HepG2 (cell line): ENCODE measurements at regions not wholly inside any gene's neighbourhood (a gene's known extent, or its start where the extent isn't known, plus 50 kb on each side); places are given as distances from the start of the nearest gene placed in this dataset.

Experiments used
- ATAC-seq: fragments of 200-7000 bp; cut with Tn5 transposase; 3 replicates; pipeline ENCODE4 v1.9.1; 2020; ENCODE audit warnings: mild to moderate bottlenecking, moderate library complexity
- BruUV-seq: library from RNA; stranded (reverse); fragments of 400-500 nt; replicated peaks from 2 replicates; lab custom pipeline; 2021; lab: Mats Ljungman, UMichigan
- CTCF ChIA-PET: fragments of 300-600 bp; formaldehyde crosslinking; extraction: SDS; loops from one replicate; lab custom pipeline; 2021; ENCODE audit warnings: low total read pairs, inconsistent platforms, low intra/inter-chr PET ratio; lab: Yijun Ruan, JAX
- POLR2A ChIA-PET: fragments of 350-600 bp; sonication (Branson Sonifier 250); formaldehyde crosslinking; loops from one replicate; lab custom pipeline; 2020; ENCODE audit warnings: antibody characterized with exemption, inconsistent platforms; lab: Yijun Ruan, JAX
- DNase-seq: peaks from one replicate; pipeline ENCODE4 v3.0.0-alpha.2; 2015; ENCODE audit warnings: low spot score
- FAIRE-seq: peaks from 3 replicates; lab custom pipeline; 2011; peaks lifted over from hg19 to GRCh38; lab: Jason Lieb, UNC
- H2AFZ ChIP-seq: one replicate; pipeline ENCODE4 v1.6.1; 2011; ENCODE audit warnings: low read length, inconsistent platforms
- H3K27ac ChIP-seq: fragments of 300-600 bp; 3 replicates; pipeline ENCODE4 v1.8.0; 2011; ENCODE audit warnings: mixed run types, mild to moderate bottlenecking, mixed read lengths, low read length, inconsistent platforms; ENCODE audit not compliant: insufficient read depth; ENCODE audit errors: extremely low read length
- H3K27me3 ChIP-seq, 2 experiments: fragments of 200-600 bp in 1 of 2; 2 replicates in 1 of 2; 3 replicates in 1 of 2; pipeline versions ENCODE4 v1.6.0 to v1.8.0; 2011; ENCODE audit warnings: low read length in 2 of 2, mild to moderate bottlenecking in 2 of 2, moderate library complexity in 2 of 2, inconsistent platforms in 1 of 2; ENCODE audit not compliant: insufficient read depth in 2 of 2, control insufficient read depth in 1 of 2
- H3K36me3 ChIP-seq, 2 experiments: fragments of 200-600 bp in 1 of 2; replicated peaks in 1 of 2; 2 replicates in 1 of 2; 3 replicates in 1 of 2; pipeline versions ENCODE4 v1.5.1 to v1.8.0; 2011; ENCODE audit warnings: low read length in 2 of 2, inconsistent platforms in 1 of 2; ENCODE audit not compliant: insufficient read depth in 2 of 2, control insufficient read depth in 1 of 2
- H3K4me1 ChIP-seq: 2 replicates; pipeline ENCODE4 v1.5.1; 2012; ENCODE audit warnings: low read length, inconsistent platforms; ENCODE audit not compliant: insufficient read depth
- H3K4me2 ChIP-seq: 2 replicates; pipeline ENCODE4 v1.6.0; 2011; ENCODE audit warnings: low read depth, low read length, inconsistent platforms
- H3K4me3 ChIP-seq, 3 experiments: fragments of 200-600 bp in 1 of 3; sonication (generic), shearing (Covaris generic) in 1 of 3; replicated peaks in 1 of 3; 2 replicates each; pipeline ENCODE4 v1.5.1; 2011 to 2016; ENCODE audit warnings: low read length in 3 of 3, inconsistent platforms in 2 of 3, low read depth in 2 of 3, mild to moderate bottlenecking in 2 of 3, control low read depth in 1 of 3, mixed read lengths in 1 of 3; ENCODE audit not compliant: insufficient read depth in 1 of 3
- H3K79me2 ChIP-seq: one replicate; pipeline ENCODE4 v1.6.1; 2011; ENCODE audit warnings: low read length, inconsistent platforms; ENCODE audit not compliant: insufficient read depth
- H3K9ac ChIP-seq: 2 replicates; pipeline ENCODE4 v1.6.0; 2011; ENCODE audit warnings: mild to moderate bottlenecking, low read depth, low read length, inconsistent platforms; ENCODE audit not compliant: insufficient read depth
- H3K9me3 ChIP-seq: 2 replicates; pipeline ENCODE4 v1.5.1; 2012; ENCODE audit warnings: mild to moderate bottlenecking, low read length
- H4K20me1 ChIP-seq: 2 replicates; pipeline ENCODE4 v1.6.0; 2011; ENCODE audit warnings: inconsistent platforms, mild to moderate bottlenecking, low read length, moderate library complexity; ENCODE audit not compliant: insufficient read depth
- FOSL2 ChIP-seq: sonication (generic); formaldehyde crosslinking; IDR thresholded peaks from 2 replicates; pipeline ENCODE4 v1.4.0; 2020; ENCODE audit warnings: missing genetic modification reagents
- HMGA1 ChIP-seq: sonication (generic); formaldehyde crosslinking; conservative IDR thresholded peaks from 2 replicates; pipeline ENCODE4 v1.4.0; 2020; ENCODE audit warnings: missing genetic modification reagents
- HMGXB3 ChIP-seq: sonication (generic); formaldehyde crosslinking; IDR thresholded peaks from 2 replicates; pipeline ENCODE4 v1.4.0; 2020; ENCODE audit warnings: missing genetic modification reagents, borderline replicate concordance
- NAIF1 ChIP-seq: sonication (generic); formaldehyde crosslinking; IDR thresholded peaks from 2 replicates; pipeline ENCODE4 v1.5.0; 2020; ENCODE audit warnings: mild to moderate bottlenecking, missing genetic modification reagents, borderline replicate concordance
- PAF1 ChIP-seq: IDR thresholded peaks from 2 replicates; pipeline ENCODE4 v1.6.1; 2016; ENCODE audit warnings: missing genetic modification reagents, missing compliant biosample characterization
- PBX3 ChIP-seq: sonication (generic); formaldehyde crosslinking; IDR thresholded peaks from 2 replicates; pipeline ENCODE4 v1.8.1; 2023; ENCODE audit warnings: missing genetic modification reagents, inconsistent platforms, borderline replicate concordance
- TBX3 ChIP-seq: fragments of 450-650 bp; IDR thresholded peaks from 2 replicates; pipeline ENCODE4 v1.6.1; 2017; ENCODE audit warnings: antibody characterized with exemption, mild to moderate bottlenecking, inconsistent platforms, borderline replicate concordance
- ZUFSP ChIP-seq: sonication (generic); formaldehyde crosslinking; IDR thresholded peaks from 2 replicates; pipeline ENCODE4 v1.9.0; 2021; ENCODE audit warnings: missing genetic modification reagents, mild to moderate bottlenecking, borderline replicate concordance
- WGBS: methylation state at CpG from one replicate; pipeline ENCODE4 v1.1.6; 2017; ENCODE audit warnings: low lambda C conversion rate; 5-methylcytosine and 5-hydroxymethylcytosine counted together
- in situ Hi-C: cut with HindIII; loops from 2 replicates; pipeline ENCODE4 v1.10.0; 2017; ENCODE audit warnings: low pct_unique_long_range_greater_than_20kb; ENCODE audit not compliant: extremely low pct_ligation_motif_present
- intact Hi-C: fragments of 100-400 bp; cut with micrococcal nuclease; formaldehyde crosslinking; loops from one replicate; pipeline ENCODE4 v1.10.0; 2022; ENCODE audit not compliant: unreplicated experiment

- no peaks in the 10 kb centered on the region for H3K36me3 ChIP-seq
- CTCF ChIA-PET = no interaction called here
Measured at GRCh38 chr2:16324544-16324937, 341.1 kb downstream of the CYRIA start.

GRCh38 chr2:16323551-16324543 lies 341.8 kb downstream of the CYRIA start:
- H3K79me2 ChIP-seq = no peaks in the 10 kb centered on the region
- no peak for FAIRE-seq
- WGBS = 50% methylated on average over 9 of the region's 9 CpGs
- peaks cover 0 to 6% of the 10 kb centered on the region in 2 experiments; a peak in 2 of 5 replicates for H3K27me3 ChIP-seq
- in situ Hi-C loops (no loop called here), intact Hi-C loops (no loop called here)
- H2AFZ ChIP-seq = no peak overlapping the region
- BruUV-seq = no TSS peak
- DNase-seq = no peak
- no peak for ATAC-seq
- no peak overlapping the region for H3K4me3 ChIP-seq
- H4K20me1 ChIP-seq = no peaks in the 10 kb centered on the region
- H3K27ac ChIP-seq = no peak overlapping the region
- no peaks in the 10 kb centered on the region for H3K36me3 ChIP-seq
- ChIA-PET POLR2A (no interaction called here), CTCF (no interaction called here)
- H3K9me3 ChIP-seq = no peaks in the 10 kb centered on the region
- H3K4me2 ChIP-seq = no peak overlapping the region
- H3K4me1 ChIP-seq = no peaks in the 10 kb centered on the region
- H3K9ac ChIP-seq = no peak overlapping the region
- TF ChIP-seq PBX3 (CRISPR knock-in tag) = no peak
- TF ChIP-seq HMGXB3 (CRISPR knock-in tag) = no peak
- TF ChIP-seq NAIF1 (CRISPR knock-in tag) = no peak
- no peak for TF ChIP-seq HMGA1
- TF ChIP-seq FOSL2 (CRISPR knock-in tag) = no peak

More at GRCh38 chr2:16324544-16324937, 341.1 kb downstream of the CYRIA start:
- TF ChIP-seq ZUFSP (CRISPR knock-in tag) = no peak
- no peak for TF ChIP-seq TBX3
- TF ChIP-seq PAF1 (CRISPR knock-in tag) = no peak
- no peak overlapping the region for H2AFZ ChIP-seq
- intact Hi-C loops = no loop called here
- no peak overlapping the region for H3K9ac ChIP-seq
- ATAC-seq (no peak), FAIRE-seq (no peak), DNase-seq (no peak)
- no peak overlapping the region for H3K27ac ChIP-seq
- no peak overlapping the region for H3K4me2 ChIP-seq
- H3K4me1 ChIP-seq = peaks cover 5% of the 10 kb centered on the region
- H3K79me2 ChIP-seq = no peaks in the 10 kb centered on the region
- no peak overlapping the region for H3K4me3 ChIP-seq
- no TSS peak for BruUV-seq
- peaks cover 0 to 6% of the 10 kb centered on the region in 2 experiments; a peak in 3 of 5 replicates for H3K27me3 ChIP-seq
- H3K9me3 ChIP-seq = no peaks in the 10 kb centered on the region
- H4K20me1 ChIP-seq = no peaks in the 10 kb centered on the region
- in situ Hi-C loops = no loop called here
- POLR2A ChIA-PET = no interaction called here
